BJ (cell line): ENCODE measurements at regions not wholly inside any gene's neighbourhood (a gene's known extent, or its start where the extent isn't known, plus 50 kb on each side); places are given as distances from the start of the nearest gene placed in this dataset.

ENCODE experiments used
- CTCF ChIA-PET: fragments of 350-600 bp; formaldehyde crosslinking; extraction: SDS; loops from one replicate; lab custom pipeline; 2021; ENCODE audit warnings: antibody characterized with exemption, inconsistent platforms; lab: Yijun Ruan, JAX
- POLR2A ChIA-PET: fragments of 300-600 bp; sonication (Branson Sonifier 250); formaldehyde crosslinking; extraction: SDS; loops from one replicate; lab custom pipeline; 2021; ENCODE audit warnings: antibody characterized with exemption; lab: Charles Lee
- DNase-seq: peaks from one replicate; pipeline ENCODE4 v3.0.0-alpha.2; 2011; ENCODE audit warnings: low read depth
- H3K27me3 ChIP-seq: 2 replicates; pipeline ENCODE4 v1.6.0; 2011; ENCODE audit warnings: low read length; ENCODE audit not compliant: control insufficient read depth, insufficient read depth
- H3K36me3 ChIP-seq: 2 replicates; pipeline ENCODE4 v1.5.1; 2011; ENCODE audit warnings: low read length; ENCODE audit not compliant: control insufficient read depth, insufficient read depth
- H3K4me3 ChIP-seq: 2 replicates; pipeline ENCODE4 v1.5.1; 2011; ENCODE audit warnings: low read depth, mild to moderate bottlenecking, control low read depth, low read length
- TF ChIP-seq, protein P1 (sequence below): IDR thresholded peaks from 2 replicates; pipeline ENCODE4 v1.5.1; 2011; ENCODE audit warnings: low read depth, mild to moderate bottlenecking, control low read depth, inconsistent platforms, low read length, moderate library complexity; ENCODE audit not compliant: insufficient read depth

DNA sequence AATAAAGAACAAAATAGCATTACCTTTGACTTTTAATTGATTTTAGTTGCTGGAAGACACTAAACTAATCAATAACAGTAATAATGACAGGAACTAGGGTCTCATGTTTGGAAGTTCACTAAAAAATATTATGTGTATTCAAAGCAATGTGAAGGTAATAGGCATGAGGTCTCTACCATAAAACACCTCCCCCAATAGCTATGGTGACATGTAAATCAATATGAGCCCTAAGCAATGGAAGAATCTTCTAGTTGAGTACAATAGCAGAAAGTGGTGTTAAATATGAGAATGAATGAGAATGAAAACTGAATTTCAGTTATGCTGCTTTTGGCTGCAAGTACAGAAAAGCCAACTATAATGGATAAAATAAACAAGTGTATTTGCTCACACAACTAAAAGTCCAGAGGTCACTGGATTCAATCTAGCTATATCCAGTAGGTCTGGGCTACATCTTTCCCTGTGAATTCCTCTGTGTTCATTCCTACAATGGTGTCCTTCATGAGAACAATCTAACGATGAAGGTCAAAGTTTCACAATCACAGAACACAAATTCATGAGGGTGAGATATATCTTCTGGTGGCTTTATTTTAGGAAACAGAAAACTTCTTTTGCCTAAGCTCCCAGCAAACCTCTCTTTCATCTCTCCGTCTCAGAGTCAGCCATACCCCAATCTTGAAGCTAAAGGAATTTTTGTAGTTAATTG is 728.0 kb downstream of the FSCB start:
- DNase-seq, result no peak
- Histone ChIP-seq H3K4me3 (no peak overlapping the region), H3K36me3 (no peaks in the 10 kb centered on the region), H3K27me3 (no peaks in the 10 kb centered on the region)
- ChIA-PET CTCF (no interaction called here), POLR2A (no interaction called here)
- TF ChIP-seq, protein P1, sequence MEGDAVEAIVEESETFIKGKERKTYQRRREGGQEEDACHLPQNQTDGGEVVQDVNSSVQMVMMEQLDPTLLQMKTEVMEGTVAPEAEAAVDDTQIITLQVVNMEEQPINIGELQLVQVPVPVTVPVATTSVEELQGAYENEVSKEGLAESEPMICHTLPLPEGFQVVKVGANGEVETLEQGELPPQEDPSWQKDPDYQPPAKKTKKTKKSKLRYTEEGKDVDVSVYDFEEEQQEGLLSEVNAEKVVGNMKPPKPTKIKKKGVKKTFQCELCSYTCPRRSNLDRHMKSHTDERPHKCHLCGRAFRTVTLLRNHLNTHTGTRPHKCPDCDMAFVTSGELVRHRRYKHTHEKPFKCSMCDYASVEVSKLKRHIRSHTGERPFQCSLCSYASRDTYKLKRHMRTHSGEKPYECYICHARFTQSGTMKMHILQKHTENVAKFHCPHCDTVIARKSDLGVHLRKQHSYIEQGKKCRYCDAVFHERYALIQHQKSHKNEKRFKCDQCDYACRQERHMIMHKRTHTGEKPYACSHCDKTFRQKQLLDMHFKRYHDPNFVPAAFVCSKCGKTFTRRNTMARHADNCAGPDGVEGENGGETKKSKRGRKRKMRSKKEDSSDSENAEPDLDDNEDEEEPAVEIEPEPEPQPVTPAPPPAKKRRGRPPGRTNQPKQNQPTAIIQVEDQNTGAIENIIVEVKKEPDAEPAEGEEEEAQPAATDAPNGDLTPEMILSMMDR, result no peak

DNA sequence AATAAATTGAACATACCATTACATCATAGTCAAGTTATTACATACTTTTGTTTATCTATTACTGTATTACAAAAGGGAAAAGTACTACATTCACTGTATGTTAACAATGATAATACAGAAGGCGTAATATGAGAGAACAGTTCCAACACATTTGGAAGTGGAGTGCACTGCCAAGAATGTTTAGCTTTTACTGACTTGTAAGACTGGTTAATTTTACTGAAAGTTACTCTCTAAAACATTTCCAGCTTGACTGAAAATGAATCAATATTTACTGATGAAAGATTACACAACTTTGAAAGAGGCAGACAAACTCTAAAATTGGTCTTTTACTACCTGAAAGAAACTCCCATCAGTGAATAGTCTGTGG is 728.5 kb downstream of the FSCB start:
- Histone ChIP-seq H3K27me3 (no peaks in the 10 kb centered on the region), H3K36me3 (no peaks in the 10 kb centered on the region), H3K4me3 (no peak overlapping the region)
- TF ChIP-seq, protein P1, result no peak
- DNase-seq, result no peak
- POLR2A ChIA-PET, result no interaction called here
- CTCF ChIA-PET, result no interaction called here

DNA sequence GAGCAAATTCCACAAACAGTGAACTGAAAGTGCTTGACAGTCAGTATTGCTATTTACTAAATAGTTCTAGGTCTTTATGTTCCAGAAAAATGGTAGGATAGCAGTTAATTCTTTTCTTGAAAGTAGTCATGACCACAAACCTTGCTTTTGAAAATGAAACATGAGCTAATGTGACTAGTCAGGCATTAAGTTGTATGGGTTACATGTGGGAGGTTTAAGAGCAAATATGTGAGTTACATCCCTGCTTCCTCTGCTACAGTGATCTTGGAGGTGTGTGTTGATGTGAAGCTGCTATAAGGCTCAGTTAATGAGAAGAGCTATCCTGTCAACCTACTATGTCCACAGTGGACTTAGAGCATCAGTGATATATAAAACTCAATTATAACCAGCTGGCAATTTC is 741.6 kb downstream of the FSCB start:
- Histone ChIP-seq H3K36me3 (no peaks in the 10 kb centered on the region), H3K4me3 (no peak overlapping the region), H3K27me3 (no peaks in the 10 kb centered on the region)
- POLR2A ChIA-PET, result no interaction called here
- CTCF ChIA-PET, result no interaction called here
- DNase-seq, result no peak
- TF ChIP-seq, protein P1, result no peak

DNA sequence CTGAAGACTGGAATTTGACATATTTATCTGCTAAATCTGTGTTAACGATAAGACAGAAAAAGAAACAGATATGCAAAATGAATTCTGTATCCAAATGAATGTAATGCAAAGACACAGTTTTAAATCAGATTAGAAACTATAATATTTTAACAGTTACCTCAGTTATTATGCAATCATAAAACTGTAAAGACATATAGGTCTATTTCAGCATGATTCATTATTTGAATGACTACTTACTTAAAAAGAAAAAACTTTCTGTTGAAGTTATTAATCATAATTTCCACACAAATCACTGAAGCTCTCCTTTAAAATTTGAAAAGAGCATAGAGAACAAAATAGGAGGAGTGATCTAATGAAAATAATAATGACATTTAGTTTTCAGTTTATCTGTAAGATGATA is 742.6 kb downstream of the FSCB start:
- ChIA-PET CTCF (no interaction called here), POLR2A (no interaction called here)
- Histone ChIP-seq H3K4me3 (no peak overlapping the region), H3K36me3 (no peaks in the 10 kb centered on the region), H3K27me3 (no peaks in the 10 kb centered on the region)
- DNase-seq, result no peak
- TF ChIP-seq, protein P1, result no peak

DNA sequence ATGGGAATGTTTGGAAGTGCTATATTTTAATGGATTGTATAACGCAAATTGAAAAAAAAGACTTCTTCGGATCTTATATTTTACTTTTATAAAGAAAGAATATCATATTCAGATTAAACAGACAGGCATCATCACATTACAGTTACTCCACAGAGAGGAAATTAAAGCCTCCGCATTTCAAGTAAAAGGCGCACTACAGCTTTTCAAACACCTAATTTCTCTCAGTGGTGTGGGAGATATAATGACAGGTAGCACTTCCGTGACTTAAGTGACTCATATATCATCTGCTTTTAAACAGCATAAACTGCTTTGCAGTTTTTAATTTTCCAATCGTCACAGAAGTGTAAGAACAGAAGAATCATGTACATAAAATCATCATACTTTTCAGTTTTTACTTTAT is 751.4 kb downstream of the FSCB start:
- ChIA-PET POLR2A (no interaction called here), CTCF (no interaction called here)
- no peak overlapping the region for H3K4me3 ChIP-seq
- no peak for DNase-seq
- TF ChIP-seq, protein P1, result no peak
- H3K36me3 ChIP-seq, result no peaks in the 10 kb centered on the region
- no peaks in the 10 kb centered on the region for H3K27me3 ChIP-seq
